ENCODE measurements at regions not wholly inside any gene's neighbourhood (a gene's known extent, or its start where the extent isn't known, plus 50 kb on each side); places are given as distances from the start of the nearest gene placed in this dataset.
"Not testable (repeated sequence)": the region's sequence is repeated elsewhere in the genome, so short reads cannot be mapped to it uniquely, and the experiment has no call there.

DNA sequence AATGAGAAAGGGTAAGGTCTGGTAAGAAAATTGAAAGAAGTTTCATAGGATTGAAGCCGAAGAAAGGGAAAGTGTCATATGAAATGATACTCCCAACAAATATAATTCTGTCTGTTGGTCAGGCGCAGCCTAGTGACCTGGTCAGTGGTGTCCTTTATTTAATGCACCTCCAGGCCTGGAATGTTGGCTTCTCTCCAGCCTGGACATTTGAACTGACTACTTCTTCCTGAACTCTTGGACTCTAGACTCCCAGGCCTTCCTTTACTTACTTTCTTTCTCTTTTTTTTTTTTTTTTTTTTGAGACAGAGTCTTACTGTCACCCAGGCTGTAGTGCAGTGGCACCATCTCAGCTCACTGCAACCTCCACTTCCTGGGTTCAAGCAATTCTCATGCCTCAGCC lies 1381.5 kb upstream of the WWC1 start:
- no peak overlapping the region for H3K4me3 ChIP-seq (ENCODE audit: low read depth, low read length)
- TF ChIP-seq CTCF (IDR thresholded peaks at IDR 0.05; ENCODE audit: borderline replicate concordance, insufficient read depth, low read depth, low read length): no peak

DNA sequence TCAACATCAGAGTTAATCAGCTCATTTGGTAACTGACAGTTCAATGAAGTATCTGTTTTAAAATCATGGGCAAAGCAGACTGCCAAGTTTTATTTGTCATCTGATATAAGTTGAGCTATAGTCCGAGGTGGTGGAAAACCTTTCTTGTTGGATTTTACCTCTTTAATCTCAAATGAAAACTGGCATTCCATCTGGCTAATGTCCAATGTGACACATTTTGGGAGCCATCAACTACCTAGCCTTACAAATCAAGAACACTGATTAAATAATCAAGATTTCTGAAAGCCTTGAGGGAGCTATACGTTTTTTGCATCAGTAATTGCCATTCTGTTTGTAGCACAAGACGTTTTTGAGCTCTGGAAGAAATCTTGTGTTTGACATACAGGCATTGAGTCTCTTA lies 1380.5 kb upstream of the WWC1 start:
- no peak for TF ChIP-seq CTCF (IDR thresholded peaks at IDR 0.05; ENCODE audit: borderline replicate concordance, insufficient read depth, low read depth, low read length)

GRCh38 chr5:166916021-166916420 lies 1375.4 kb upstream of the WWC1 start:
- TF ChIP-seq CTCF (IDR thresholded peaks at IDR 0.05; ENCODE audit: borderline replicate concordance, insufficient read depth, low read depth, low read length): no peak
- no peak overlapping the region for H3K4me3 ChIP-seq (ENCODE audit: low read depth, low read length)

More for the DNA sequence above, 1380.5 kb upstream of the WWC1 start:
- H3K4me3 ChIP-seq (ENCODE audit: low read depth, low read length): no peak overlapping the region

GRCh38 chr5:166926138-166926537 lies 1365.3 kb upstream of the WWC1 start:
- H3K4me3 ChIP-seq (ENCODE audit: low read depth, low read length): no peak overlapping the region
- TF ChIP-seq CTCF (IDR thresholded peaks at IDR 0.05; ENCODE audit: borderline replicate concordance, insufficient read depth, low read depth, low read length): no peak

DNA sequence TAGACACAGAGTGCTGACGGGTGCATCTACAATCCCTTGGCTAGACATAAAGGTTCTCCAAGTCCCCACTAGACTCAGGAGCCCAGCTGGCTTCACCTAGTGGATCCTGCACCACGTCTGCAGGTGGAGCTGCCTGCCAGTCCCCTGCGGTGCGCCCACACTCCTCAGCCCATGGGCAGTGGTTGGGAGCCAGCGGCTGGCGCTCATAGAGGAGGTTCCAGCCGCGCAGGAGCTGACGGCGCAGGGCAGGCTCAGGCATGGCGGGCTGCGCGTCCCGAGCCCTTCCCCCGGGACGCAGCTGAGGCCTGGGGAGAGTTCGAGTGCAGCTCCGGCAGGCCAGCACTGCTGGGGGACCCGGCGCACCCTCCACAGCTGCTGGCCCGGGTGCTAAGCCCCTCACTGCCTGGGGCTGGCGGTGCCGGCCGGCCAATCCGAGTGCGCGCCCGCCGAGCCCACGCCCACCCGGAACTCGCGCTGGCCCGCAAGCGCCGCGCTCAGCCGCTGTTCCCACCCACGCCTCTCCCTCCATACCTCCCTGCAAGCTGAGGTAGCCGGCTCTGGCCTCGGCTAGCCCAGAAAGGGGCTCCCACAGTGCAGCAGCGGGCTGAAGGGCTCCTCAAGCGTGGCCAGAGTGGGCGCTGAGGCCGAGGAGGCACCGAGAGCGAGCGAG lies 1364.5 kb upstream of the WWC1 start:
- not testable (repeated sequence) for H3K4me3 ChIP-seq (ENCODE audit: low read depth, low read length)

GRCh38 chr5:166936351-166936750 lies 1355.1 kb upstream of the WWC1 start:
- H3K4me3 ChIP-seq (ENCODE audit: low read depth, low read length): no peak overlapping the region
- no peak for TF ChIP-seq CTCF (IDR thresholded peaks at IDR 0.05; ENCODE audit: borderline replicate concordance, insufficient read depth, low read depth, low read length)

- TF ChIP-seq CTCF (IDR thresholded peaks at IDR 0.05; ENCODE audit: borderline replicate concordance, insufficient read depth, low read depth, low read length): no peak
- H3K4me3 ChIP-seq (ENCODE audit: low read depth, low read length): no peak overlapping the region
Measured at GRCh38 chr5:166938071-166938470, 1353.4 kb upstream of the WWC1 start.

Measured in GM12875 (cell line).